Peyer's patch (tissue), 4 donors: ENCODE measurements at regions not wholly inside any gene's neighbourhood (a gene's known extent, or its start where the extent isn't known, plus 50 kb on each side); places are given as distances from the start of the nearest gene placed in this dataset.

Experiments
- CTCF ChIP-seq, 6 experiments: fragments of 450-650 bp in 4 of 6; fragments of 200-600 bp in 2 of 6; sonication (generic) in 1 of 6; IDR thresholded peaks; one replicate each; pipeline ENCODE4 v1.5.1; 2017 to 2019; ENCODE audit warnings: antibody characterized with exemption in 6 of 6, mild to moderate bottlenecking in 3 of 6, moderate library complexity in 1 of 6
- POLR2A ChIP-seq, 2 donors: fragments of 450-650 bp; IDR thresholded peaks; one replicate each; pipeline ENCODE4 v1.5.1; 2017; ENCODE audit warnings: antibody characterized with exemption in 2 of 2, mild to moderate bottlenecking in 2 of 2, moderate library complexity in 2 of 2

GRCh38 chr3:62929771-62930170 lies 54.6 kb upstream of the CADPS start:
- TF ChIP-seq POLR2A (IDR thresholded peaks at IDR 0.05) (no peak), CTCF (IDR thresholded peaks at IDR 0.05) (no peak)
